Activated CD4-positive, alpha-beta T cell treated with anti-CD3 and anti-CD28 coated beads for 36 hours (primary cell): ENCODE measurements at regions not wholly inside any gene's neighbourhood (a gene's known extent, or its start where the extent isn't known, plus 50 kb on each side); places are given as distances from the start of the nearest gene placed in this dataset.

Experiments
- ATAC-seq: fragments of 200-7000 bp; cut with Tn5 transposase; one replicate; pipeline ENCODE4 v1.10.0; 2021; ENCODE audit warnings: mild to moderate bottlenecking, moderate library complexity
- CTCF ChIA-PET: fragments of 350-600 bp; sonication (Branson Sonifier 250); formaldehyde crosslinking; loops from one replicate; lab custom pipeline; 2021; ENCODE audit warnings: antibody characterized with exemption; lab: Charles Lee
- POLR2A ChIA-PET: fragments of 350-600 bp; sonication (Branson Sonifier 250); formaldehyde crosslinking; loops from one replicate; lab custom pipeline; 2021; ENCODE audit warnings: antibody characterized with exemption, inconsistent platforms; lab: Charles Lee
- DNase-seq: peaks from one replicate; pipeline ENCODE4 v3.0.0-alpha.2; 2020
- H3K27ac Mint-ChIP-seq: one replicate; pipeline ENCODE4 v1.8.0; 2021; ENCODE audit warnings: mixed read lengths
- H3K27me3 Mint-ChIP-seq: one replicate; pipeline ENCODE4 v1.8.0; 2021; ENCODE audit warnings: mixed read lengths
- H3K36me3 Mint-ChIP-seq: one replicate; pipeline ENCODE4 v1.8.0; 2021; ENCODE audit warnings: low read depth, mixed read lengths
- H3K4me1 Mint-ChIP-seq: one replicate; pipeline ENCODE4 v1.8.0; 2021; ENCODE audit warnings: mixed read lengths
- H3K4me3 Mint-ChIP-seq: one replicate; pipeline ENCODE4 v1.8.0; 2021; ENCODE audit warnings: mild to moderate bottlenecking, moderate library complexity, mixed read lengths
- H3K9me3 Mint-ChIP-seq: one replicate; pipeline ENCODE4 v1.8.0; 2021; ENCODE audit warnings: low read depth, mixed read lengths
- intact Hi-C, 2 experiments: fragments of 100-400 bp; cut with DNase I in 1 of 2; cut with micrococcal nuclease in 1 of 2; formaldehyde crosslinking; loops; one replicate each; pipeline versions ENCODE4 v1.14.2 to v1.15.1; 2022 to 2024; cut with DNase I, micrococcal nuclease

GRCh38 chr14:31951638-31951964, 125.5 kb upstream of the ARHGAP5 start:
- H3K27ac Mint-ChIP-seq, result no peak overlapping the region
- ChIA-PET POLR2A (no interaction called here), CTCF (interaction anchor here (1.1 kb wide), 1 partner anchor 25 kb away, joined by 3 read pairs; no protein-coding TSS in a partner anchor)

GRCh38 chr14:31952573-31952972, 124.5 kb upstream of the ARHGAP5 start:
- DNase-seq (no peak), ATAC-seq (no peak)
- intact Hi-C loops, result no loop called here
- Mint-ChIP-seq H3K27me3 (peaks cover 5% of the 10 kb centered on the region), H3K36me3 (no peaks in the 10 kb centered on the region), H3K9me3 (no peaks in the 10 kb centered on the region), H3K4me3 (no peak overlapping the region), H3K27ac (no peak overlapping the region), H3K4me1 (peaks cover 7% of the 10 kb centered on the region)
- ChIA-PET CTCF (no interaction called here), POLR2A (no interaction called here)

More at GRCh38 chr14:31951638-31951964, 125.5 kb upstream of the ARHGAP5 start:
- no peaks in the 10 kb centered on the region for H3K9me3 Mint-ChIP-seq
- ATAC-seq (no peak), DNase-seq (no peak)
- H3K36me3 Mint-ChIP-seq, result no peaks in the 10 kb centered on the region
- H3K4me3 Mint-ChIP-seq, result no peak overlapping the region
- peaks cover 5% of the 10 kb centered on the region for H3K27me3 Mint-ChIP-seq
- peaks cover 7% of the 10 kb centered on the region for H3K4me1 Mint-ChIP-seq
- intact Hi-C loops, result no loop called here

DNA sequence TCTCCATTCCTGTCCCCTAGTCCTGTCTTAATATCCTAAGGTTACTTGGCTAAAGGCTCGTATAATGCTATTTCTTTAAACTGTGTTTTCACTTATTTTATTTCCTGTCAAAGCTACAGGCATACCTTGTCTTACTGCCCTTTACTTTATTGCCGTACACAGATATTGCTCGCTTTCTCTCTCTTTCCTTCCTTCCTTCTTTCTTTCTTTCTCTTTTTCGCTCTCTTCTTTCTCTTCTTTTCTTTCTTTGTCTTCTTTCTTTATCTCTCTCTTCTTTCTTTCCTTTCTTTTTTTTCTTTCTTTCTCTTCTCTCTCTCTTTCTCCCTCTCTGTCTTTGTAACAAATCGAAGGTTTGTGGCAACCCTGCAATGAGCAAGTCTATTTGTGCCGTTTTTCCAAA, 123.9 kb upstream of the ARHGAP5 start:
- CTCF ChIA-PET, result no interaction called here
- POLR2A ChIA-PET, result no interaction called here
- intact Hi-C loops, result no loop called here
- H3K4me1 Mint-ChIP-seq, result peaks cover 7% of the 10 kb centered on the region
- DNase-seq, result no peak
- no peak overlapping the region for H3K27ac Mint-ChIP-seq
- no peaks in the 10 kb centered on the region for H3K36me3 Mint-ChIP-seq
- no peak overlapping the region for H3K4me3 Mint-ChIP-seq
- no peaks in the 10 kb centered on the region for H3K9me3 Mint-ChIP-seq
- ATAC-seq, result no peak
- peaks cover 5% of the 10 kb centered on the region for H3K27me3 Mint-ChIP-seq

DNA sequence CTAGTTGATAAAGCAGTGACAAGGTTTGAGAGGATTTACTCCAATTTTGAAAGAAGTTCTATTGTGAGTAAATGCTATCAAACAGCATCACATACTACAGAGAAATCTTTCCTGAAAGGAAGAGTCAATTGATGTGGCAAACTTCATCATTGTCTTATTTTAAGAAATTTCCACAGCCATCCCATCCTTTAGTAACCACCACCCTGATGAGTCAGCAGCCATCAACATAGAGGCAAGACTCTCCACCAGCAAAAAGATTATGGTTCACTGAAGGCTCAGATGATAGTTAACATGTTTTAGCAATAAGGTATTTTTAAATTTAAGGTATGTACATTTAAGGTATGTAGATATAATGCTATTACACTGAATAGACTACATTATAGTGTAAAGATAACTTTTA, 122.1 kb upstream of the ARHGAP5 start:
- ChIA-PET CTCF (no interaction called here), POLR2A (no interaction called here)
- Mint-ChIP-seq H3K4me3 (no peak overlapping the region), H3K9me3 (no peaks in the 10 kb centered on the region), H3K27me3 (peaks cover 3% of the 10 kb centered on the region), H3K27ac (no peak overlapping the region), H3K4me1 (peaks cover 7% of the 10 kb centered on the region), H3K36me3 (no peaks in the 10 kb centered on the region)
- DNase-seq (no peak), ATAC-seq (no peak)
- intact Hi-C loops, result no loop called here

DNA sequence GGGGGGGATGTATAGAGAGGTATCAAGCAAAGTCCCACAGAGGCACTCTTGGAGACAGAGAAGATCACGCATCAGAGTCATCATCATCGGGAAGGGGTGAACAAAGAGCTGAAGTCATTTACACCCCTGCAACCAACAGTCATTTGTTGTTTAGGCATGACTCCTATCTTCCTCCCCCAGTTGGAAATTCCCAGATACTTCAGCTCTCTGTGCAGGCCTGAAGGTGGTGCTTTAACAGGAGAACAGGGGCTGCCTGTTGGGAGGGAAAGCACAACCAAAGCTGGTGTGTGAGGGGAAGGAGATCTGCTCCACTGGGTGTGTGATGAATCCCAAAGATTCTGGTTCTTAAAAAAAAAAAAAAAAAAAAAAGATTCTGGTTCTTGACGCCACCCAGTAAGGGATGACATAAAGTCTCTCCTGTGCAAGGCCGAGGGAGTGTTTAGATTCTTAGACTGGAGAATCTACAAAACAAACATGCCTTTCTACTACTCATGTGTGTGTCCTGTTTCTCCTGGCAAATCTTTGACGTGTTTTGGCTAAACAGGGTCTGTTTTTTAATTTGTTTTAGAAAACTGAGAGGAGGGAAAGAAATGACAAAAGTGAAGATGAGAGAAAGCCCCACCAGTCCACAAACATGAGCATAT, 121.0 kb upstream of the ARHGAP5 start:
- Mint-ChIP-seq H3K36me3 (no peaks in the 10 kb centered on the region), H3K27me3 (peaks cover 3% of the 10 kb centered on the region), H3K4me3 (no peak overlapping the region), H3K4me1 (peaks cover 7% of the 10 kb centered on the region), H3K9me3 (peaks cover 3% of the 10 kb centered on the region), H3K27ac (no peak overlapping the region)
- intact Hi-C loops, result no loop called here
- POLR2A ChIA-PET, result no interaction called here
- DNase-seq (no peak), ATAC-seq (no peak)
- CTCF ChIA-PET, result interaction anchor here (0.8 kb wide), 1 partner anchor 12 kb away, joined by 3 read pairs; no protein-coding TSS in a partner anchor

- no peak for ATAC-seq
- H3K27me3 Mint-ChIP-seq, result no peaks in the 10 kb centered on the region
- ChIA-PET CTCF (no interaction called here), POLR2A (no interaction called here)
- peaks cover 7% of the 10 kb centered on the region for H3K4me1 Mint-ChIP-seq
- intact Hi-C loops, result no loop called here
- DNase-seq, result no peak
- H3K4me3 Mint-ChIP-seq, result no peak overlapping the region
- H3K36me3 Mint-ChIP-seq, result no peaks in the 10 kb centered on the region
- H3K9me3 Mint-ChIP-seq, result peaks cover 3% of the 10 kb centered on the region
- no peak overlapping the region for H3K27ac Mint-ChIP-seq
Measured at GRCh38 chr14:31957565-31957964, 119.5 kb upstream of the ARHGAP5 start.

DNA sequence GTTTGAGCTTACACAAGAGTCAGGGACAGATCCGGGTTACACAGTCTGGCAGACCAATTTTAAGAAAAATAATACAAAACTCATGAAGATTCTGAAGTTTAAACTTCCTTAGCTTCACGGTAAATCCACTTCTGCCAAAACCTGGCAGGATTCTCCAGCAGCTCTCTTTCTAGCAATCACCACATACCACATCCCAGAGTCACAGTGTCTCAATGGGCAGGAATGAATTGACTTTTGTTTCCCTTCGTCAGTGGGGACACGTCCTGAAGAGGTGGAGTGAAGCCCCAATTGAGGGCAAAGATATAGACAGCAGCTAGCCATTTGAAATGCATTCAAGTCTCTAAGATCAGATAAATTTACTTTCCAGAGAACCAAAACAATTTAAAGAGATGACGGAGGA, 117.1 kb upstream of the ARHGAP5 start:
- POLR2A ChIA-PET, result no interaction called here
- Mint-ChIP-seq H3K4me3 (no peak overlapping the region), H3K27ac (no peak overlapping the region), H3K36me3 (no peaks in the 10 kb centered on the region), H3K4me1 (peaks cover 3% of the 10 kb centered on the region), H3K9me3 (peaks cover 3% of the 10 kb centered on the region), H3K27me3 (no peaks in the 10 kb centered on the region)
- no peak for DNase-seq
- CTCF ChIA-PET, result no interaction called here
- intact Hi-C loops, result no loop called here
- ATAC-seq, result no peak

GRCh38 chr14:31961896-31962295, 115.2 kb upstream of the ARHGAP5 start:
- Mint-ChIP-seq H3K9me3 (peaks cover 3% of the 10 kb centered on the region), H3K4me3 (no peak overlapping the region), H3K36me3 (no peaks in the 10 kb centered on the region), H3K4me1 (no peaks in the 10 kb centered on the region), H3K27ac (no peak overlapping the region), H3K27me3 (no peaks in the 10 kb centered on the region)
- ChIA-PET CTCF (no interaction called here), POLR2A (no interaction called here)
- ATAC-seq (no peak), DNase-seq (no peak)
- intact Hi-C loops, result no loop called here

DNA sequence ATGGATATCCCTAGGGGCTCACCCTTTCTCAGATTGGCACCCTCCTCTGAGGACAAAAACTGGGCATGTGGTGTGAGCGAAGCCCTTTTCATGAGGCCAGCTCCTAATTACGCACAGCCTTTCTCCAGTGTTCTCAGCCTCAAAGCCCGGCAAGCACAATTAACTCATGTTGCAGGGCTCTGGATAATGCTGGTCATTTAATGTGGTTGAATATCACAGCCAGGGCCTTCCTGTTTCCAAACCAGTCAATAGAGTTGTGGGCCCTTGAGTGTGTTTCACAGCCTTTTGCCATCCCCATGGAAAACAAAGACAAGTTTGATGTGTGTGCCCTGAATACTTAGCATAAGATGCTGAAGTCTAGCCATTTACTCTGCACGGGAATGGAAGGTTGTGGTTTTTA, 114.2 kb upstream of the ARHGAP5 start:
- ChIA-PET CTCF (no interaction called here), POLR2A (no interaction called here)
- Mint-ChIP-seq H3K27ac (no peak overlapping the region), H3K27me3 (no peaks in the 10 kb centered on the region), H3K9me3 (peaks cover 3% of the 10 kb centered on the region), H3K36me3 (no peaks in the 10 kb centered on the region), H3K4me3 (no peak overlapping the region), H3K4me1 (no peaks in the 10 kb centered on the region)
- no peak for ATAC-seq
- no peak for DNase-seq
- intact Hi-C loops, result no loop called here

DNA sequence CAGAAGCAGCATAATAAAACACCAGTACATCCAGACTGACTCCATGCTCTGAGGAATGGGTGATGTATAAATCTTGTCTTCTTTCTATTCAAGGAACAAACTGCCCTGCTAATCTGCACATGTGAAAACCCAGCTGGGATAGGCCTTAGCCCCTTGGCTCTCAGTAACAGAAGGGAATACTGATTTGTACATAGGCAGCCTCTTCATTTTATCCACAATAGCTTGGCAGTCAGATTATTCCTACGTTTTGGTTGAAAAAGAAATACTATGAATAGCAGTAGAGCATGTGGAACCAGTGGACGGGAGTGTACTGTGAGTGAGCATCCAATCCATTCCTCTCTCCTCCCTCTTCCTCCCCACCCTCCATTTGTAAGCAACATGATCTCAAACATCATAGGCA, 113.5 kb upstream of the ARHGAP5 start:
- DNase-seq (no peak), ATAC-seq (no peak)
- no peak overlapping the region for H3K27ac Mint-ChIP-seq
- no peaks in the 10 kb centered on the region for H3K4me1 Mint-ChIP-seq
- H3K9me3 Mint-ChIP-seq, result peaks cover 3% of the 10 kb centered on the region
- intact Hi-C loops, result no loop called here
- POLR2A ChIA-PET, result no interaction called here
- CTCF ChIA-PET, result no interaction called here
- no peaks in the 10 kb centered on the region for H3K36me3 Mint-ChIP-seq
- H3K27me3 Mint-ChIP-seq, result no peaks in the 10 kb centered on the region
- no peak overlapping the region for H3K4me3 Mint-ChIP-seq

DNA sequence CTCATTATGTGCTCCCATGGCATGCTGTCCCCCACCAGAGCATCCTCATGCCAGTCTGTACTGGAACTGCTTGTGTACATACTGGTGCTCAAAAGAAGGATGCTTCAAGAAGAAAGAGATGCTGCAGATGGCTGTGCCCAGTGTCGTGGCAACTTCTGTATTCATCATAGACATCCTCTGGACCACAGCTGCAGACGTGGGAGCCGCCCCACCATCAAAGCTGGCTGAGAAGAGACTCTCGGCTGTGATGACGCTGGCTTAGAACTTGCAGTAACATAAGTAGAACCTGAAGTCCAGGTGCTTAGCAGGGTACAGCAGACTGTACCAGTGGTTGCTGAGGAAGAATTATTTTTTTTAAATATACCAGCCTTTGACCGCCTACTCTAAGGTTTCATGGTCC, 112.6 kb upstream of the ARHGAP5 start:
- ChIA-PET CTCF (interaction anchor here (1.0 to 1.1 kb wide), 2 partner anchors 24 to 50 kb away, joined by 3 to 4 read pairs; no protein-coding TSS in a partner anchor), POLR2A (no interaction called here)
- Mint-ChIP-seq H3K27me3 (no peaks in the 10 kb centered on the region), H3K4me1 (no peaks in the 10 kb centered on the region), H3K4me3 (no peak overlapping the region), H3K36me3 (no peaks in the 10 kb centered on the region), H3K27ac (no peak overlapping the region), H3K9me3 (peaks cover 3% of the 10 kb centered on the region)
- DNase-seq, result no peak
- no peak for ATAC-seq
- intact Hi-C loops, result no loop called here

DNA sequence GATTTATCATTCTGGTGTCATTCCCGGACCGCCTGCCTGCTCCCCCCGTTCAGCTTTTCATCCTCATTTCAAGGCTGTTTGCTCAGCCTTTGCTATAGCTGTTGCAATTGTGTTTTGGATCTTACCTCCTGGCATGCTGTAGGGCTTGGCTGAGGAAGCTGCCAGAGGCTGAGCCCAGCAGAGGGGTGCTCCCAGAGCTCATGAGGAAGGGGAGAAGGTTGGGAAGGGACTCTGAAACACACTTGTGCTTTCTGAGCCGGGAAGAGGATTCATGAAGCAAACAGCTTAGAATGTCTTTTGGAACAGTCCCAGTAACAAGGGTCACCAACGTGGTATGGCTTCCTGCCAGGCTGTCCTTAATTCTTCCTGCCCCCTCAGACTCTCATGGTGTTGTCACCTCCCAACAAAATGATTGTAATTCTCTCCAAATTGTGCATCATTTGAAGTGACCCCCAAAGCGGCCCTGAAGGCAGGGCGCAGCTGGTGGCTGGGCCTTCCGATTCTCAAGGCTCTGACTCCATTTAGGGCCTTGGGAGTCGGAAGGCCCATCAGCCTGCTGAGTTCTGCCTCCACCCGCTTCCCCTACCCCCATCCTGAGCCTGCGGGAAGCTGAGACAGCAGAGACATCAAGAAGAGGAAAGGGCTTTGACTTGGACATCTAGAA, 111.9 kb upstream of the ARHGAP5 start:
- ChIA-PET POLR2A (no interaction called here), CTCF (interaction anchor here (0.9 to 1.2 kb wide), 4 partner anchors 9 to 49 kb away, joined by 3 to 4 read pairs (median 4); no protein-coding TSS in a partner anchor)
- Mint-ChIP-seq H3K27ac (no peak overlapping the region), H3K4me1 (no peaks in the 10 kb centered on the region), H3K36me3 (no peaks in the 10 kb centered on the region), H3K27me3 (no peaks in the 10 kb centered on the region), H3K4me3 (no peak overlapping the region), H3K9me3 (peaks cover 3% of the 10 kb centered on the region)
- no peak for ATAC-seq
- no peak for DNase-seq
- intact Hi-C loops, result no loop called here
